K562 (cell line): ENCODE measurements at regions not wholly inside any gene's neighbourhood (a gene's known extent, or its start where the extent isn't known, plus 50 kb on each side); places are given as distances from the start of the nearest gene placed in this dataset.

Experiments used
- ATAC-seq: fragments of 200-7000 bp; cut with Tn5 transposase; 3 replicates; pipeline ENCODE4 v1.9.1; 2020; ENCODE audit warnings: moderate library complexity
- BruUV-seq: library from RNA; stranded (reverse); fragments of 400-500 nt; replicated peaks from 2 replicates; lab custom pipeline; 2021; lab: Mats Ljungman, UMichigan
- CTCF ChIA-PET: fragments of 300-600 bp; formaldehyde crosslinking; extraction: SDS; loops from one replicate; lab custom pipeline; 2021; ENCODE audit warnings: low intra/inter-chr PET ratio; lab: Yijun Ruan, JAX
- POLR2A ChIA-PET: fragments of 300-600, 350-650 bp; sonication (Branson Sonifier 250); formaldehyde crosslinking; extraction: SDS; loops from one replicate; lab custom pipeline; 2021; ENCODE audit warnings: antibody characterized with exemption, inconsistent platforms; lab: Yijun Ruan, JAX
- DNase-seq, 4 experiments: peaks; one replicate each; pipeline versions ENCODE4 v3.0.0 to v3.0.0-alpha.2; 2011 to 2018; ENCODE audit warnings: low spot score in 3 of 4, mixed read lengths in 3 of 4; ENCODE audit errors: extremely low read depth in 1 of 4
- FAIRE-seq: peaks from 2 replicates; lab custom pipeline; 2011; peaks lifted over from hg19 to GRCh38; lab: Jason Lieb, UNC
- H2AFZ ChIP-seq: 2 replicates; pipeline ENCODE4 v1.6.0; 2011; ENCODE audit warnings: low read depth, low read length, control low read depth, inconsistent platforms
- H3K27ac ChIP-seq: fragments of 200-600 bp; 3 replicates; pipeline ENCODE4 v1.8.0; 2011; ENCODE audit warnings: low read depth, mild to moderate bottlenecking, control low read depth, inconsistent platforms, low read length, moderate library complexity, mixed read lengths; ENCODE audit errors: extremely low read depth
- H3K27me3 ChIP-seq, 2 experiments: fragments of 300-600 bp in 1 of 2; 2 replicates in 1 of 2; 3 replicates in 1 of 2; pipeline versions ENCODE4 v1.6.0 to v1.8.0; 2011; ENCODE audit warnings: inconsistent platforms in 2 of 2, low read length in 2 of 2, mild to moderate bottlenecking in 1 of 2, mixed read lengths in 1 of 2, moderate library complexity in 1 of 2; ENCODE audit not compliant: control insufficient read depth in 2 of 2, insufficient read depth in 2 of 2
- H3K36me3 ChIP-seq: fragments of 300-600 bp; 3 replicates; pipeline ENCODE4 v1.8.0; 2011; ENCODE audit warnings: mild to moderate bottlenecking, low read length, inconsistent platforms; ENCODE audit not compliant: control insufficient read depth, insufficient read depth
- H3K4me1 ChIP-seq, 2 experiments: fragments of 200-600 bp in 1 of 2; replicated peaks in 1 of 2; 2 replicates in 1 of 2; 3 replicates in 1 of 2; pipeline versions ENCODE4 v1.5.1 to v1.8.0; 2011; ENCODE audit warnings: inconsistent platforms in 2 of 2, low read length in 2 of 2, mild to moderate bottlenecking in 1 of 2, mixed read lengths in 1 of 2, moderate library complexity in 1 of 2; ENCODE audit not compliant: control insufficient read depth in 2 of 2, insufficient read depth in 2 of 2
- H3K4me2 ChIP-seq: 2 replicates; pipeline ENCODE4 v1.6.1; 2011; ENCODE audit warnings: low read length, control low read depth, inconsistent platforms, mixed read lengths; ENCODE audit not compliant: insufficient read depth
- H3K4me3 ChIP-seq: fragments of 200-600 bp; sonication (generic), shearing (Covaris generic); 2 replicates; pipeline ENCODE4 v1.5.1; 2016; ENCODE audit warnings: control low read depth, inconsistent platforms
- H3K79me2 ChIP-seq: fragments of 200-600 bp; 3 replicates; pipeline ENCODE4 v1.8.0; 2011; ENCODE audit warnings: low read length, inconsistent platforms; ENCODE audit not compliant: control insufficient read depth, insufficient read depth
- H3K9ac ChIP-seq, 2 experiments: 2 replicates each; pipeline versions ENCODE4 v1.6.0 to v1.6.1; 2011; ENCODE audit warnings: low read depth in 2 of 2, low read length in 2 of 2, control low read depth in 1 of 2, inconsistent platforms in 1 of 2, mild to moderate bottlenecking in 1 of 2, mixed read lengths in 1 of 2; ENCODE audit not compliant: insufficient read depth in 1 of 2
- H3K9me1 ChIP-seq: one replicate; pipeline ENCODE4 v1.6.0; 2011; ENCODE audit warnings: inconsistent platforms, mild to moderate bottlenecking, low read length, moderate library complexity; ENCODE audit not compliant: control insufficient read depth, insufficient read depth
- H3K9me3 ChIP-seq: replicated peaks from 2 replicates; pipeline ENCODE4 v1.5.1; 2011; ENCODE audit warnings: low read depth, low read length, inconsistent platforms; ENCODE audit not compliant: control insufficient read depth, insufficient read depth
- H4K20me1 ChIP-seq: replicated peaks from 2 replicates; pipeline ENCODE4 v1.6.1; 2011; ENCODE audit warnings: low read length, inconsistent platforms, mixed read lengths; ENCODE audit not compliant: control insufficient read depth, insufficient read depth
- ATF1 ChIP-seq, 2 experiments: fragments of 450-650 bp in 1 of 2; IDR thresholded peaks; 2 replicates each; pipeline ENCODE4 v1.6.1; 2016; ENCODE audit warnings: missing compliant biosample characterization in 1 of 2, missing genetic modification characterization in 1 of 2
- FOXJ2 ChIP-seq: fragments of 200-800 bp; sonication (Bioruptor generic); IDR thresholded peaks from 2 replicates; pipeline ENCODE4 v1.6.1; 2016; ENCODE audit warnings: missing genetic modification characterization, missing compliant biosample characterization
- NFIC ChIP-seq: fragments of 450-650 bp; IDR thresholded peaks from 2 replicates; pipeline ENCODE4 v1.6.1; 2017; ENCODE audit warnings: mild to moderate bottlenecking, inconsistent platforms
- NFYB ChIP-seq: IDR thresholded peaks from 2 replicates; pipeline ENCODE4 v1.6.1; 2011; ENCODE audit warnings: mild to moderate bottlenecking, moderate library complexity; ENCODE audit not compliant: insufficient read length; ENCODE audit errors: extremely low read depth
- WGBS: fragments of 100-300 bp; shearing (Covaris generic); methylation state at CpG from one replicate; pipeline ENCODE4 v1.1.6; 2016; ENCODE audit warnings: low coverage, mixed read lengths; ENCODE audit not compliant: insufficient coverage; ENCODE audit errors: missing lambda C conversion rate; 5-methylcytosine and 5-hydroxymethylcytosine counted together
- in situ Hi-C: fragments of 300-500 bp; cut with MboI; formaldehyde crosslinking; loops from 4 replicates; pipeline ENCODE4 v1.15.0; 2018; ENCODE audit warnings: inconsistent platforms, mixed read lengths
- intact Hi-C: fragments of 100-400 bp; cut with micrococcal nuclease; formaldehyde crosslinking; loops from 2 replicates; pipeline ENCODE4 v1.14.2; 2022
- TF ChIP-seq, protein P1 (sequence below): sonication (generic); formaldehyde crosslinking; IDR thresholded peaks from 2 replicates; pipeline ENCODE4 v1.8.0; 2022; ENCODE audit warnings: mild to moderate bottlenecking, low read depth, missing genetic modification reagents

DNA sequence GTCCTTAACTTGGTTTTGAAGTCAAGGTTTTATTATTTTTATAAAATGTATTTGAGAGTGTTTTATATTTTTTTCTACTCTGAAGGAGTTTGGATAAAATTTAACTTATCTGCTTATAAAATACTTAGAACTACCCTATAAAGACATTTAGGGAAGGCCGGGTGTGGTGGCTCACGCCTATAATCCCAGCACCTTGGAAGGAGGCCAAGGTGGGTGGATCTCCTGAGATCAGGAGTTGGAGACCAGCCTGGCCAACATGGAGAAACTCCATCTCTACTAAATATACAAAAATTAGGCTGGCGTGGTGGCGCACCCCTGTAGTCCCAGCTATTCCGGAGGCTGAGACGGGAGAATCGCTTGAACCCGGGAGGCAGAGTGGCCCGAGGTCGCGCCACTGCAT is 486.4 kb downstream of the DSC3 start:
- CTCF ChIA-PET: no interaction called here
- intact Hi-C loops: no loop called here
- 19% methylated on average over 11 of the region's 11 CpGs for WGBS

DNA sequence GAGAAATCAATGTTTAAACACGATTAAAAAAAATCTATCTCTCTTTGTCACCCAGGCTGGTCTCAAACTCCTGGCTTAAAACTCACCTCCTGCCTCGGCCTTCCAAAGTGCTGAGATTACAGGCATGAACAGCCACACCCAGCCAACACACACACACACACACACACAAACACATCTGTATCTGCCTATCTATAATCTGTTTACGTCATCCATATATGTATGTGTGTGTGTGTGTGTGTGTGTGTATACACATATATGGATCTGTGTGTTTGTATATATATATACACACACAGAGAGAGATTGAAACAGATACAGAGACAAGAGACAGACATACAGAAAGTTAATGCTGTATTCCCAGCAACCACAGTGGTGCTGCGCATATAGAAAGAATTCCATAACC is 497.1 kb downstream of the DSC3 start:
- intact Hi-C loops: no loop called here
- no peak overlapping the region for H3K4me2 ChIP-seq
- H3K27me3 ChIP-seq: no peaks in the 10 kb centered on the region
- H3K36me3 ChIP-seq: no peaks in the 10 kb centered on the region
- no peaks in the 10 kb centered on the region for H3K9me1 ChIP-seq
- BruUV-seq: no TSS peak
- TF ChIP-seq FOXJ2 (tag) (peak; percentile 74), ATF1 (CRISPR knock-in tag; IDR thresholded peaks at IDR 0.05) (no peak), ATF1 (tag; IDR thresholded peaks at IDR 0.05) (peak; percentile 51)
- TF ChIP-seq, protein P1, sequence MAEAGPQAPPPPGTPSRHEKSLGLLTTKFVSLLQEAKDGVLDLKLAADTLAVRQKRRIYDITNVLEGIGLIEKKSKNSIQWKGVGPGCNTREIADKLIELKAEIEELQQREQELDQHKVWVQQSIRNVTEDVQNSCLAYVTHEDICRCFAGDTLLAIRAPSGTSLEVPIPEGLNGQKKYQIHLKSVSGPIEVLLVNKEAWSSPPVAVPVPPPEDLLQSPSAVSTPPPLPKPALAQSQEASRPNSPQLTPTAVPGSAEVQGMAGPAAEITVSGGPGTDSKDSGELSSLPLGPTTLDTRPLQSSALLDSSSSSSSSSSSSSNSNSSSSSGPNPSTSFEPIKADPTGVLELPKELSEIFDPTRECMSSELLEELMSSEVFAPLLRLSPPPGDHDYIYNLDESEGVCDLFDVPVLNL: no peak
- 0 out of 5 replicates have a peak, but pooled peaks cover 0 to 4% of the 10 kb centered on the region in 2 experiments for H3K4me1 ChIP-seq
- FAIRE-seq: no peak
- WGBS: 26% methylated on average over 4 of the region's 4 CpGs
- ATAC-seq: no peak
- ChIA-PET CTCF (no interaction called here), POLR2A (no interaction called here)
- DNase-seq: no peak
- H3K79me2 ChIP-seq: no peaks in the 10 kb centered on the region
- H2AFZ ChIP-seq: no peak overlapping the region
- in situ Hi-C loops: no loop called here
- no peak overlapping the region for H3K9ac ChIP-seq
- no peaks in the 10 kb centered on the region for H4K20me1 ChIP-seq
- no peak overlapping the region for H3K4me3 ChIP-seq
- no peaks in the 10 kb centered on the region for H3K9me3 ChIP-seq
- H3K27ac ChIP-seq: no peak overlapping the region

More for the DNA sequence above, 486.4 kb downstream of the DSC3 start:
- POLR2A ChIA-PET: no interaction called here
- no peaks in the 10 kb centered on the region for H4K20me1 ChIP-seq
- BruUV-seq: no TSS peak
- H2AFZ ChIP-seq: peak overlapping the region; percentile 40; the same call in 1 of the 2 replicates
- no peaks in the 10 kb centered on the region for H3K4me1 ChIP-seq
- H3K27ac ChIP-seq: no peak overlapping the region
- no peak overlapping the region for H3K4me2 ChIP-seq
- peak; percentile 58; the same call in 2 of the 3 replicates for ATAC-seq
- no peaks in the 10 kb centered on the region for H3K9me1 ChIP-seq
- peak in 1 of 4 experiments; percentile 68 for DNase-seq
- H3K4me3 ChIP-seq: no peak overlapping the region
- H3K79me2 ChIP-seq: no peaks in the 10 kb centered on the region
- FAIRE-seq: no peak
- H3K9ac ChIP-seq: no peak overlapping the region
- in situ Hi-C loops: no loop called here
- H3K9me3 ChIP-seq: no peaks in the 10 kb centered on the region
- no peak for TF ChIP-seq NFYB
- TF ChIP-seq NFIC: peak; percentile 65
- H3K36me3 ChIP-seq: no peaks in the 10 kb centered on the region
- H3K27me3 ChIP-seq: no peaks in the 10 kb centered on the region
